Neural progenitor cell (in vitro differentiated cells): ENCODE measurements at regions not wholly inside any gene's neighbourhood (a gene's known extent, or its start where the extent isn't known, plus 50 kb on each side); places are given as distances from the start of the nearest gene placed in this dataset.

Source experiments
- DNase-seq: peaks from one replicate; pipeline ENCODE4 v3.0.0-alpha.2; 2016; ENCODE audit warnings: low spot score
- H2AFZ ChIP-seq: fragments of 200-600 bp; sonication (generic); replicated peaks from 2 replicates; pipeline ENCODE4 v1.6.1; 2016; ENCODE audit warnings: antibody characterized with exemption
- H3F3A ChIP-seq: fragments of 200-600 bp; sonication (generic); 2 replicates; pipeline ENCODE4 v1.6.1; 2016; ENCODE audit warnings: antibody characterized with exemption, low read depth
- H3K27ac ChIP-seq: fragments of 200-600 bp; sonication (generic); 2 replicates; pipeline ENCODE4 v1.5.1; 2016; ENCODE audit warnings: mild to moderate bottlenecking
- H3K27me3 ChIP-seq: fragments of 200-600 bp; sonication (generic); 2 replicates; pipeline ENCODE4 v1.6.1; 2016; ENCODE audit warnings: mild to moderate bottlenecking, moderate library complexity
- H3K36me3 ChIP-seq: fragments of 200-600 bp; sonication (generic); 2 replicates; pipeline ENCODE4 v1.5.1; 2016
- H3K4me1 ChIP-seq: fragments of 200-600 bp; sonication (generic); 2 replicates; pipeline ENCODE4 v1.6.1; 2016; ENCODE audit warnings: mixed run types
- H3K4me2 ChIP-seq: fragments of 200-600 bp; sonication (generic); 2 replicates; pipeline ENCODE4 v1.6.1; 2016
- H3K4me3 ChIP-seq: fragments of 200-600 bp; sonication (generic); 2 replicates; pipeline ENCODE4 v1.5.1; 2016
- H3K79me2 ChIP-seq: fragments of 200-600 bp; sonication (generic); 2 replicates; pipeline ENCODE4 v1.6.1; 2016; ENCODE audit warnings: low read depth
- H3K9ac ChIP-seq: fragments of 200-600 bp; sonication (generic); 2 replicates; pipeline ENCODE4 v1.6.1; 2016
- H3K9me3 ChIP-seq: fragments of 200-600 bp; sonication (generic); 2 replicates; pipeline ENCODE4 v1.5.1; 2016; ENCODE audit warnings: low read depth
- H4K20me1 ChIP-seq: fragments of 200-600 bp; sonication (generic); 2 replicates; pipeline ENCODE4 v1.6.1; 2016; ENCODE audit warnings: low read depth
- H3K27ac Mint-ChIP-seq: 3 replicates; pipeline ENCODE4 v1.8.0; 2021; ENCODE audit warnings: mixed read lengths
- H3K27me3 Mint-ChIP-seq: 2 replicates; pipeline ENCODE4 v1.8.0; 2022; ENCODE audit warnings: low read depth, mild to moderate bottlenecking, inconsistent platforms, moderate library complexity, mixed read lengths; ENCODE audit not compliant: insufficient read depth
- H3K36me3 Mint-ChIP-seq: 3 replicates; pipeline ENCODE4 v1.8.0; 2021; ENCODE audit warnings: mixed read lengths
- H3K4me1 Mint-ChIP-seq: 3 replicates; pipeline ENCODE4 v1.8.0; 2021; ENCODE audit warnings: mixed read lengths
- H3K4me3 Mint-ChIP-seq: 3 replicates; pipeline ENCODE4 v1.8.0; 2021; ENCODE audit warnings: mild to moderate bottlenecking, moderate library complexity, mixed read lengths
- H3K9me3 Mint-ChIP-seq: 3 replicates; pipeline ENCODE4 v1.8.0; 2020; ENCODE audit warnings: mixed read lengths
- EZH2 ChIP-seq: fragments of 200-600 bp; sonication (generic); IDR thresholded peaks from 2 replicates; pipeline ENCODE4 v1.6.1; 2017; ENCODE audit warnings: antibody characterized with exemption, mild to moderate bottlenecking, moderate library complexity
- EZH2phosphoT487 ChIP-seq: fragments of 200-600 bp; sonication (generic); IDR thresholded peaks from 2 replicates; pipeline ENCODE4 v1.6.1; 2017; ENCODE audit warnings: antibody characterized with exemption
- TF ChIP-seq, protein P1 (sequence below): fragments of 200-600 bp; sonication (generic); IDR thresholded peaks from 2 replicates; pipeline ENCODE4 v1.5.1; 2017; ENCODE audit warnings: antibody characterized with exemption, mild to moderate bottlenecking

DNA sequence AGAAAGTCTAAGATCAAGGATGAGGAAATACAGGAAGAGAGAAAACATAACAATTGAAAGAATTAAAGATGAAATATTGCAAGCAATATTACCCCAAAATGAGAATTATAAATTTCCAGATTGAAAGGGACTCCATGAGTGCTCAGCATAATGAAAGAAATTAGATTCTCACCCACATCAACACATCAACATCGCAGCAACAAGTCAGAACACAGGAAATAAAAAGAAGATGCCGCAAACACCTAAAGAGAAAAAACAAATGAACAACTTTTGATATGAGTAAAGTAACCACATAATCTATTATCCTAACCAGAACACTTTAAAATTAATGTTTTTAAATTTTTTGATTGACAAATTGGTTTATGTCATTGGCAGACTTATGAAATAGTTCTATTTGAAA is 318.3 kb upstream of the PTGER4 start:
- Histone ChIP-seq H3K9ac (no peak overlapping the region), H3K79me2 (no peaks in the 10 kb centered on the region), H2AFZ (no peak overlapping the region), H4K20me1 (no peaks in the 10 kb centered on the region), H3K4me1 (no peaks in the 10 kb centered on the region), H3F3A (no peaks in the 10 kb centered on the region), H3K36me3 (no peaks in the 10 kb centered on the region), H3K27ac (no peak overlapping the region), H3K4me3 (no peak overlapping the region), H3K4me2 (no peak overlapping the region), H3K9me3 (no peaks in the 10 kb centered on the region), H3K27me3 (no peaks in the 10 kb centered on the region)
- DNase-seq = no peak
- no peak for TF ChIP-seq EZH2phosphoT487
- TF ChIP-seq, protein P1, sequence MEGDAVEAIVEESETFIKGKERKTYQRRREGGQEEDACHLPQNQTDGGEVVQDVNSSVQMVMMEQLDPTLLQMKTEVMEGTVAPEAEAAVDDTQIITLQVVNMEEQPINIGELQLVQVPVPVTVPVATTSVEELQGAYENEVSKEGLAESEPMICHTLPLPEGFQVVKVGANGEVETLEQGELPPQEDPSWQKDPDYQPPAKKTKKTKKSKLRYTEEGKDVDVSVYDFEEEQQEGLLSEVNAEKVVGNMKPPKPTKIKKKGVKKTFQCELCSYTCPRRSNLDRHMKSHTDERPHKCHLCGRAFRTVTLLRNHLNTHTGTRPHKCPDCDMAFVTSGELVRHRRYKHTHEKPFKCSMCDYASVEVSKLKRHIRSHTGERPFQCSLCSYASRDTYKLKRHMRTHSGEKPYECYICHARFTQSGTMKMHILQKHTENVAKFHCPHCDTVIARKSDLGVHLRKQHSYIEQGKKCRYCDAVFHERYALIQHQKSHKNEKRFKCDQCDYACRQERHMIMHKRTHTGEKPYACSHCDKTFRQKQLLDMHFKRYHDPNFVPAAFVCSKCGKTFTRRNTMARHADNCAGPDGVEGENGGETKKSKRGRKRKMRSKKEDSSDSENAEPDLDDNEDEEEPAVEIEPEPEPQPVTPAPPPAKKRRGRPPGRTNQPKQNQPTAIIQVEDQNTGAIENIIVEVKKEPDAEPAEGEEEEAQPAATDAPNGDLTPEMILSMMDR = no peak
- no peak for TF ChIP-seq EZH2
- Mint-ChIP-seq H3K4me1 (no peaks in the 10 kb centered on the region), H3K4me3 (no peak overlapping the region), H3K27me3 (no peaks in the 10 kb centered on the region), H3K36me3 (no peaks in the 10 kb centered on the region), H3K9me3 (no peaks in the 10 kb centered on the region), H3K27ac (no peak overlapping the region)

DNA sequence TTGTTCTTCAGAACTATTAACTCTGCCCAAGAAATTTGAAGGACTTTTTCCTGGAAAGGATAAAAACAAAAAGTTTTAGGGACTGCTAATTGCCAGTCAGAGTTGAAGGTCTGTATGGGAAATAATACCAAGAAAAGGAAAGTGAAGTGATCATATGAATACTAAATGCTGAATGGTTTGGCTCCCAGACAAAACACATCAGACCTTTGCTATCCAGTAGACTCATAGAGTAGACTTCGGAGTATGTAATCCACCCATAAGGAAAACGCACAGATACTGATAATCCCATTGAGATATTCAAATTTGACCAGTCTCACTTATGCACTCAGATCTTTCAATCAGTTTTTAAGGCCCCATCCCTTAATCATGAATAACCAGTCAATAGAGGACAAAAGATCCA is 319.0 kb upstream of the PTGER4 start:
- no peak for DNase-seq
- no peak for TF ChIP-seq EZH2phosphoT487
- TF ChIP-seq, protein P1 = no peak
- TF ChIP-seq EZH2 = no peak
- no peak overlapping the region for H3K4me2 ChIP-seq
- no peaks in the 10 kb centered on the region for H3K4me1 ChIP-seq
- H4K20me1 ChIP-seq = no peaks in the 10 kb centered on the region
- Mint-ChIP-seq H3K27ac (no peak overlapping the region), H3K9me3 (no peaks in the 10 kb centered on the region), H3K4me1 (no peaks in the 10 kb centered on the region), H3K27me3 (no peaks in the 10 kb centered on the region), H3K36me3 (no peaks in the 10 kb centered on the region), H3K4me3 (no peak overlapping the region)
- no peak overlapping the region for H3K4me3 ChIP-seq
- H3F3A ChIP-seq = no peaks in the 10 kb centered on the region
- no peaks in the 10 kb centered on the region for H3K79me2 ChIP-seq
- H3K27me3 ChIP-seq = no peaks in the 10 kb centered on the region
- peak overlapping the region; percentile 22 for H2AFZ ChIP-seq
- H3K36me3 ChIP-seq = no peaks in the 10 kb centered on the region
- H3K27ac ChIP-seq = no peak overlapping the region
- no peaks in the 10 kb centered on the region for H3K9me3 ChIP-seq
- no peak overlapping the region for H3K9ac ChIP-seq

DNA sequence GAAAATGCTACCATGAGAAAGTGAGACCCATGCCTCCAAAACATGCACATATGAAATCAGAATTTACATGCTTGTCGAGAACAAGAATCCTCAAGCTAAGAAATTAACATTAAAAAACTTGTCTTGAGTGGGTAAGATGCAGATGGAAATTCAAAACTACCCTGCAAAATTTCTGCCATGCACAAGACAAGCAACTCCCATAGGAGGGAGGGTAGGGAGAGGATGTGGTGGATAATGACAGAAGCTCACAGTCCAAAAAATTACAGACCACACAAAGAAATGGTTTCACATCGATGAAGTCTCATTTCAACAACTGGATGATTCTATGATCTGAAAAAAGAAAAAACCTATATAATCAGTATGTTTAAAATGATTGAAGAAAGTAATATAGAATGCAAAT is 319.9 kb upstream of the PTGER4 start:
- Mint-ChIP-seq H3K27ac (no peak overlapping the region), H3K4me3 (no peak overlapping the region), H3K27me3 (no peaks in the 10 kb centered on the region), H3K9me3 (no peaks in the 10 kb centered on the region), H3K4me1 (no peaks in the 10 kb centered on the region), H3K36me3 (no peaks in the 10 kb centered on the region)
- TF ChIP-seq, protein P1 = no peak
- TF ChIP-seq EZH2phosphoT487 (no peak), EZH2 (no peak)
- Histone ChIP-seq H3K4me1 (no peaks in the 10 kb centered on the region), H4K20me1 (no peaks in the 10 kb centered on the region), H3K36me3 (no peaks in the 10 kb centered on the region), H3F3A (no peaks in the 10 kb centered on the region), H3K4me2 (no peak overlapping the region), H3K9ac (no peak overlapping the region), H3K9me3 (no peaks in the 10 kb centered on the region), H2AFZ (no peak overlapping the region), H3K27me3 (no peaks in the 10 kb centered on the region), H3K79me2 (no peaks in the 10 kb centered on the region), H3K27ac (no peak overlapping the region), H3K4me3 (no peak overlapping the region)
- DNase-seq = no peak

GRCh38 chr5:40359093-40359492 is 320.6 kb upstream of the PTGER4 start:
- Histone ChIP-seq H3F3A (no peaks in the 10 kb centered on the region), H4K20me1 (no peaks in the 10 kb centered on the region), H3K9ac (no peak overlapping the region), H2AFZ (no peak overlapping the region), H3K27ac (no peak overlapping the region), H3K4me1 (no peaks in the 10 kb centered on the region), H3K4me3 (no peak overlapping the region), H3K4me2 (no peak overlapping the region), H3K27me3 (no peaks in the 10 kb centered on the region), H3K79me2 (no peaks in the 10 kb centered on the region), H3K9me3 (no peaks in the 10 kb centered on the region), H3K36me3 (no peaks in the 10 kb centered on the region)
- DNase-seq = no peak
- no peaks in the 10 kb centered on the region for H3K27me3 Mint-ChIP-seq
- no peak overlapping the region for H3K4me3 Mint-ChIP-seq
- H3K27ac Mint-ChIP-seq = no peak overlapping the region
- no peaks in the 10 kb centered on the region for H3K4me1 Mint-ChIP-seq
- no peaks in the 10 kb centered on the region for H3K9me3 Mint-ChIP-seq
- no peaks in the 10 kb centered on the region for H3K36me3 Mint-ChIP-seq
- TF ChIP-seq, protein P1 = no peak
- TF ChIP-seq EZH2phosphoT487 = no peak
- TF ChIP-seq EZH2 = no peak
